Psoas muscle (tissue), 7 donors: ENCODE measurements at regions not wholly inside any gene's neighbourhood (a gene's known extent, or its start where the extent isn't known, plus 50 kb on each side); places are given as distances from the start of the nearest gene placed in this dataset.

Experiments
- ATAC-seq, 4 donors: fragments of 200-7000 bp; cut with Tn5 transposase; one replicate each; pipeline ENCODE4 v1.9.1; 2020; ENCODE audit warnings: moderate library complexity in 3 of 4, mild to moderate bottlenecking in 2 of 4
- DNase-seq, 2 donors: peaks; one replicate each; pipeline ENCODE4 v3.0.0-alpha.2; 2020
- H3K27ac ChIP-seq: fragments of 200-600 bp; one replicate; pipeline ENCODE4 v1.8.0; 2022
- H3K27me3 ChIP-seq, 3 donors: fragments of 200-600 bp in 1 of 3; one replicate each; pipeline versions ENCODE4 v1.6.1 to v1.8.0; 2013 to 2022; ENCODE audit warnings: low read length in 2 of 3, mild to moderate bottlenecking in 2 of 3, moderate library complexity in 1 of 3; ENCODE audit not compliant: insufficient read depth in 3 of 3
- H3K36me3 ChIP-seq, 2 donors: fragments of 200-600 bp in 1 of 2; one replicate each; pipeline versions ENCODE4 v1.6.1 to v1.8.0; 2013 to 2022; ENCODE audit warnings: low read depth in 1 of 2, mild to moderate bottlenecking in 1 of 2, moderate library complexity in 1 of 2; ENCODE audit not compliant: insufficient read depth in 1 of 2
- H3K4me1 ChIP-seq: fragments of 200-600 bp; one replicate; pipeline ENCODE4 v1.8.0; 2022
- H3K4me3 ChIP-seq: fragments of 200-600 bp; one replicate; pipeline ENCODE4 v1.8.0; 2022; ENCODE audit warnings: mild to moderate bottlenecking
- H3K9me3 ChIP-seq: fragments of 200-600 bp; one replicate; pipeline ENCODE4 v1.8.0; 2022
- WGBS, 3 donors: extraction: QIAGEN DNeasy Blood & Tissue Kit; methylation state at CpG; one replicate each; pipeline versions ENCODE4 v1.1.6 to v1.1.7; 2013; 5-methylcytosine and 5-hydroxymethylcytosine counted together
- intact Hi-C, 2 donors: fragments of 100-400 bp; cut with DNase I; formaldehyde crosslinking; loops; one replicate each; pipeline versions ENCODE4 v1.11.0 to v1.14.2; 2022
- TF ChIP-seq, protein P1 (sequence below): fragments of 200-600 bp; IDR thresholded peaks from one replicate; pipeline ENCODE4 v1.8.0; 2022; ENCODE audit warnings: antibody characterized with exemption
- donor health status: healthy with polysubstance abuse.
- donor health status: DM: no; HTN: no; CAD: no; lungs with moderate emphysema.
- donor health status: Bipolar disorder and iron deficiency.
- donor health status: healthy.
- donor health status: DM: yes; HTN: yes; CAD: no.
- donor health status: DM: no; HTN: no; CAD: no.
- donor health status: DM: yes; HTN: yes; CAD: no.

GRCh38 chr4:59987289-59987688, 1212.8 kb upstream of the ADGRL3 start:
- H3K27me3 ChIP-seq, result no peaks in the 10 kb centered on the region
- intact Hi-C loops, result no loop called here
- ATAC-seq (no peak), DNase-seq (no peak)
- WGBS, 3 donors, result 72 to 95% (median 86%) methylated on average over 1 of the region's 1 CpG
- TF ChIP-seq, protein P1, sequence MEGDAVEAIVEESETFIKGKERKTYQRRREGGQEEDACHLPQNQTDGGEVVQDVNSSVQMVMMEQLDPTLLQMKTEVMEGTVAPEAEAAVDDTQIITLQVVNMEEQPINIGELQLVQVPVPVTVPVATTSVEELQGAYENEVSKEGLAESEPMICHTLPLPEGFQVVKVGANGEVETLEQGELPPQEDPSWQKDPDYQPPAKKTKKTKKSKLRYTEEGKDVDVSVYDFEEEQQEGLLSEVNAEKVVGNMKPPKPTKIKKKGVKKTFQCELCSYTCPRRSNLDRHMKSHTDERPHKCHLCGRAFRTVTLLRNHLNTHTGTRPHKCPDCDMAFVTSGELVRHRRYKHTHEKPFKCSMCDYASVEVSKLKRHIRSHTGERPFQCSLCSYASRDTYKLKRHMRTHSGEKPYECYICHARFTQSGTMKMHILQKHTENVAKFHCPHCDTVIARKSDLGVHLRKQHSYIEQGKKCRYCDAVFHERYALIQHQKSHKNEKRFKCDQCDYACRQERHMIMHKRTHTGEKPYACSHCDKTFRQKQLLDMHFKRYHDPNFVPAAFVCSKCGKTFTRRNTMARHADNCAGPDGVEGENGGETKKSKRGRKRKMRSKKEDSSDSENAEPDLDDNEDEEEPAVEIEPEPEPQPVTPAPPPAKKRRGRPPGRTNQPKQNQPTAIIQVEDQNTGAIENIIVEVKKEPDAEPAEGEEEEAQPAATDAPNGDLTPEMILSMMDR, result no peak
- no peaks in the 10 kb centered on the region for H3K36me3 ChIP-seq
- H3K4me3 ChIP-seq, result no peak overlapping the region
- H3K27ac ChIP-seq, result no peak overlapping the region
- H3K9me3 ChIP-seq, result no peaks in the 10 kb centered on the region
- no peaks in the 10 kb centered on the region for H3K4me1 ChIP-seq

- TF ChIP-seq, protein P1, result no peak
- peaks cover 22% of the 10 kb centered on the region for H3K9me3 ChIP-seq
- no peak overlapping the region for H3K27ac ChIP-seq
- no peaks in the 10 kb centered on the region for H3K4me1 ChIP-seq
- 53 to 64% (median 59%) methylated on average over 1 of the region's 1 CpG for WGBS, 3 donors
- no peaks in the 10 kb centered on the region for H3K27me3 ChIP-seq
- H3K36me3 ChIP-seq, result no peaks in the 10 kb centered on the region
- ATAC-seq, result no peak
- H3K4me3 ChIP-seq, result no peak overlapping the region
- intact Hi-C loops, result no loop called here
- DNase-seq, result no peak
Observed at GRCh38 chr4:59994118-59994517, 1206.0 kb upstream of the ADGRL3 start.

GRCh38 chr4:60002603-60003337, 1197.4 kb upstream of the ADGRL3 start:
- H3K9me3 ChIP-seq, result no peaks in the 10 kb centered on the region
- no peaks in the 10 kb centered on the region for H3K4me1 ChIP-seq
- H3K36me3 ChIP-seq, result no peaks in the 10 kb centered on the region
- H3K27me3 ChIP-seq, result no peaks in the 10 kb centered on the region
- 59 to 72% (median 63%) methylated on average over 3 of the region's 3 CpGs for WGBS, 3 donors
- H3K4me3 ChIP-seq, result no peak overlapping the region
- no peak overlapping the region for H3K27ac ChIP-seq
- DNase-seq (no peak), ATAC-seq (no peak)
- intact Hi-C loops, result no loop called here
- TF ChIP-seq, protein P1, result no peak

- WGBS, 3 donors, result 87 to 89% (median 88%) methylated on average over 2 of the region's 2 CpGs
- Histone ChIP-seq H3K4me1 (no peaks in the 10 kb centered on the region), H3K9me3 (no peaks in the 10 kb centered on the region), H3K4me3 (no peak overlapping the region), H3K27me3 (no peaks in the 10 kb centered on the region), H3K36me3 (no peaks in the 10 kb centered on the region), H3K27ac (no peak overlapping the region)
- no peak for DNase-seq
- TF ChIP-seq, protein P1, result no peak
- intact Hi-C loops, result no loop called here
- no peak for ATAC-seq
Observed at GRCh38 chr4:60013464-60014184, 1186.5 kb upstream of the ADGRL3 start.
